AG04450 (cell line): ENCODE measurements at regions not wholly inside any gene's neighbourhood (a gene's known extent, or its start where the extent isn't known, plus 50 kb on each side); places are given as distances from the start of the nearest gene placed in this dataset.

Experiments used
- CTCF ChIA-PET: fragments of 300-600, 350-600 bp; formaldehyde crosslinking; extraction: SDS; loops from one replicate; lab custom pipeline; 2022; ENCODE audit warnings: antibody characterized with exemption, inconsistent platforms; lab: Charles Lee
- POLR2A ChIA-PET: fragments of 350-600 bp; formaldehyde crosslinking; extraction: SDS; loops from one replicate; lab custom pipeline; 2021; ENCODE audit warnings: antibody characterized with exemption, inconsistent platforms; lab: Yijun Ruan, JAX
- DNase-seq: peaks from one replicate; pipeline ENCODE4 v3.0.0-alpha.2; 2011; ENCODE audit warnings: low read depth, low spot score
- H3K27ac ChIP-seq: one replicate; pipeline ENCODE4 v1.5.1; 2012; ENCODE audit warnings: low read depth, low read length, control low read depth
- H3K27me3 ChIP-seq: one replicate; pipeline ENCODE4 v1.6.0; 2012; ENCODE audit warnings: low read length; ENCODE audit not compliant: control insufficient read depth, insufficient read depth
- H3K4me3 ChIP-seq: 2 replicates; pipeline ENCODE4 v1.5.1; 2011; ENCODE audit warnings: mild to moderate bottlenecking, low read depth, low read length, control low read depth
- H3K9me3 ChIP-seq: 2 replicates; pipeline ENCODE4 v1.5.1; 2012; ENCODE audit warnings: low read length; ENCODE audit not compliant: control insufficient read depth, insufficient read depth
- CTCF ChIP-seq: IDR thresholded peaks from 2 replicates; pipeline ENCODE4 v1.5.1; 2011; ENCODE audit warnings: low read depth, low read length, control low read depth, inconsistent platforms

GRCh38 chrX:10741550-10741949 lies 121.2 kb upstream of the MID1 start:
- no peak for TF ChIP-seq CTCF
- POLR2A ChIA-PET = no interaction called here
- no peak overlapping the region for H3K27ac ChIP-seq
- no peaks in the 10 kb centered on the region for H3K9me3 ChIP-seq
- H3K27me3 ChIP-seq = no peaks in the 10 kb centered on the region
- CTCF ChIA-PET = no interaction called here
- no peak for DNase-seq
- H3K4me3 ChIP-seq = no peak overlapping the region

- no peaks in the 10 kb centered on the region for H3K27me3 ChIP-seq
- POLR2A ChIA-PET = no interaction called here
- H3K27ac ChIP-seq = no peak overlapping the region
- H3K9me3 ChIP-seq = no peaks in the 10 kb centered on the region
- no peak overlapping the region for H3K4me3 ChIP-seq
- CTCF ChIA-PET = interaction anchor here (0.6 to 0.8 kb wide), 2 partner anchors 26 to 533 kb away, joined by 4 to 7 read pairs; no protein-coding TSS in a partner anchor
- DNase-seq = no peak
- TF ChIP-seq CTCF = no peak
Observed at GRCh38 chrX:10743476-10743875, 123.1 kb upstream of the MID1 start.

- ChIA-PET POLR2A (no interaction called here), CTCF (interaction anchor here (0.8 kb wide), 1 partner anchor 25 kb away, joined by 4 read pairs; no protein-coding TSS in a partner anchor)
- Histone ChIP-seq H3K9me3 (no peaks in the 10 kb centered on the region), H3K27ac (no peak overlapping the region), H3K27me3 (no peaks in the 10 kb centered on the region), H3K4me3 (no peak overlapping the region)
- no peak for DNase-seq
- TF ChIP-seq CTCF = no peak
Observed at GRCh38 chrX:10744007-10744406, 123.6 kb upstream of the MID1 start.

- no peaks in the 10 kb centered on the region for H3K27me3 ChIP-seq
- DNase-seq = no peak
- H3K27ac ChIP-seq = no peak overlapping the region
- ChIA-PET CTCF (interaction anchor here (0.6 to 2.4 kb wide), 2 partner anchors 21 to 25 kb away, joined by 3 to 6 read pairs; no protein-coding TSS in a partner anchor), POLR2A (no interaction called here)
- TF ChIP-seq CTCF = no peak
- H3K9me3 ChIP-seq = no peaks in the 10 kb centered on the region
- no peak overlapping the region for H3K4me3 ChIP-seq
Observed at GRCh38 chrX:10747975-10748374, 127.6 kb upstream of the MID1 start.

- H3K4me3 ChIP-seq = no peak overlapping the region
- ChIA-PET POLR2A (no interaction called here), CTCF (interaction anchor here (1.1 to 2.4 kb wide), 2 partner anchors 20 to 26 kb away, joined by 5 to 6 read pairs; no protein-coding TSS in a partner anchor)
- DNase-seq = no peak
- H3K27me3 ChIP-seq = no peaks in the 10 kb centered on the region
- no peak for TF ChIP-seq CTCF
- H3K27ac ChIP-seq = no peak overlapping the region
- H3K9me3 ChIP-seq = no peaks in the 10 kb centered on the region
Observed at GRCh38 chrX:10749113-10749512, 128.7 kb upstream of the MID1 start.
